GM21576 (cell line): ENCODE measurements at regions not wholly inside any gene's neighbourhood (a gene's known extent, or its start where the extent isn't known, plus 50 kb on each side); places are given as distances from the start of the nearest gene placed in this dataset.

Experiments
- ATAC-seq: cut with Tn5 transposase; IDR thresholded peaks from one replicate; pipeline ENCODE4 v1.9.1; 2021; ENCODE audit warnings: mild to moderate bottlenecking, moderate library complexity; ENCODE audit not compliant: unreplicated experiment

GRCh38 chr1:81635816-81636215 lies 164.9 kb upstream of the ADGRL2 start:
- no peak for ATAC-seq

- no peak for ATAC-seq
Measured at GRCh38 chr1:81634294-81634693, 166.4 kb upstream of the ADGRL2 start.

GRCh38 chr1:81619156-81619555 lies 181.6 kb upstream of the ADGRL2 start:
- no peak for ATAC-seq

- ATAC-seq: no peak
Measured at GRCh38 chr1:81618376-81618775, 182.4 kb upstream of the ADGRL2 start.

- no peak for ATAC-seq
Measured at GRCh38 chr1:81617308-81617967, 183.3 kb upstream of the ADGRL2 start.

- no peak for ATAC-seq
Measured at GRCh38 chr1:81613803-81614202, 186.9 kb upstream of the ADGRL2 start.

GRCh38 chr1:81607924-81608323 lies 192.8 kb upstream of the ADGRL2 start:
- no peak for ATAC-seq

- no peak for ATAC-seq
Measured at GRCh38 chr1:81607086-81607485, 193.6 kb upstream of the ADGRL2 start.

GRCh38 chr1:81606656-81607055 lies 194.1 kb upstream of the ADGRL2 start:
- ATAC-seq: no peak

GRCh38 chr1:81605023-81605422 lies 195.7 kb upstream of the ADGRL2 start:
- ATAC-seq: no peak

GRCh38 chr1:81600878-81601622 lies 199.7 kb upstream of the ADGRL2 start:
- ATAC-seq: no peak

- no peak for ATAC-seq
Measured at GRCh38 chr1:81600363-81600762, 200.4 kb upstream of the ADGRL2 start.

GRCh38 chr1:81598623-81599022 lies 202.1 kb upstream of the ADGRL2 start:
- ATAC-seq: no peak

- no peak for ATAC-seq
Measured at GRCh38 chr1:81597720-81598426, 202.9 kb upstream of the ADGRL2 start.

- ATAC-seq: no peak
Measured at GRCh38 chr1:81596341-81596740, 204.4 kb upstream of the ADGRL2 start.

GRCh38 chr1:81594206-81594605 lies 206.5 kb upstream of the ADGRL2 start:
- ATAC-seq: no peak

- no peak for ATAC-seq
Measured at GRCh38 chr1:81592233-81592632, 208.5 kb upstream of the ADGRL2 start.

GRCh38 chr1:81590171-81590570 lies 210.6 kb upstream of the ADGRL2 start:
- no peak for ATAC-seq

- no peak for ATAC-seq
Measured at GRCh38 chr1:81588149-81588548, 212.6 kb upstream of the ADGRL2 start.

GRCh38 chr1:81587426-81587825 lies 213.3 kb upstream of the ADGRL2 start:
- no peak for ATAC-seq

- no peak for ATAC-seq
Measured at GRCh38 chr1:81585371-81585770, 215.4 kb upstream of the ADGRL2 start.

- ATAC-seq: no peak
Measured at GRCh38 chr1:81584398-81584797, 216.3 kb upstream of the ADGRL2 start.
